ENCODE measurements at regions not wholly inside any gene's neighbourhood (a gene's known extent, or its start where the extent isn't known, plus 50 kb on each side); places are given as distances from the start of the nearest gene placed in this dataset.

DNA sequence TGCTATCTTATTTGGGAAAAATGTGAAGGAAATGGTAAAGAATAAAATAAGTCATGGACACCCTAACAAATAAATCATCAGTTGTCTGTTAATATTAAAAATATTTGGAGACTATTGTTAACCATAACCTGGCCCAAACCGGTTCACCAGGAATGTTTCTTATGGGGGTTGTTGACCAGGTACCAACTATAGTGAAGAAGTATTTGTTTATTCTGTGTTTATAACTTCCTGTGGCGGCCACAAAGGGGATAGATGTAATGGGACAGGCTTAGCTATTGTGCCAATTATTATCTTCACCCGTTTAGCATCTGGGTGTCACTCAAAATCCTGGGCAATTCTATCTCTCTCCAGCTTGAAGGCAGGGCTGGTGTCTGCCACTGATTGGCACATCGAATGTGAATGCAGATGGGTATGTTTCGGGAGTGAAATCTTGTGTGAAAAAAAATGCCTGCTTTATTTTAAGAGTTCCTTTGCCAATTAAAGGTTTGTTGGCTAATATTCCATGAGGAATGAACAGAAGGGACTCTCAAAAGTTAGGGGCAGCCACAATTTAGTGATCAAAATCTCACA, 500.9 kb downstream of the ARL4A start:
- H3K36me3 ChIP-seq (ENCODE audit: insufficient read depth, low read length) = no peaks in the 10 kb centered on the region
- no peaks in the 10 kb centered on the region for H3K79me2 ChIP-seq (ENCODE audit: insufficient read depth, low read length)
- H3K4me1 ChIP-seq (ENCODE audit: insufficient read depth, low read length) = no peaks in the 10 kb centered on the region
- H3K9me3 ChIP-seq (ENCODE audit: insufficient read depth, low read length, severe bottlenecking) = no peaks in the 10 kb centered on the region
- ATAC-seq (ENCODE audit: insufficient read depth, low read depth) (no peak), DNase-seq (no peak)
- H2AFZ ChIP-seq (ENCODE audit: low read depth, low read length) = no peak overlapping the region
- no peaks in the 10 kb centered on the region for H4K20me1 ChIP-seq (ENCODE audit: insufficient read depth, low read length)
- no peak overlapping the region for H3K4me2 ChIP-seq (ENCODE audit: insufficient read depth, low read length)
- TF ChIP-seq, protein P1, sequence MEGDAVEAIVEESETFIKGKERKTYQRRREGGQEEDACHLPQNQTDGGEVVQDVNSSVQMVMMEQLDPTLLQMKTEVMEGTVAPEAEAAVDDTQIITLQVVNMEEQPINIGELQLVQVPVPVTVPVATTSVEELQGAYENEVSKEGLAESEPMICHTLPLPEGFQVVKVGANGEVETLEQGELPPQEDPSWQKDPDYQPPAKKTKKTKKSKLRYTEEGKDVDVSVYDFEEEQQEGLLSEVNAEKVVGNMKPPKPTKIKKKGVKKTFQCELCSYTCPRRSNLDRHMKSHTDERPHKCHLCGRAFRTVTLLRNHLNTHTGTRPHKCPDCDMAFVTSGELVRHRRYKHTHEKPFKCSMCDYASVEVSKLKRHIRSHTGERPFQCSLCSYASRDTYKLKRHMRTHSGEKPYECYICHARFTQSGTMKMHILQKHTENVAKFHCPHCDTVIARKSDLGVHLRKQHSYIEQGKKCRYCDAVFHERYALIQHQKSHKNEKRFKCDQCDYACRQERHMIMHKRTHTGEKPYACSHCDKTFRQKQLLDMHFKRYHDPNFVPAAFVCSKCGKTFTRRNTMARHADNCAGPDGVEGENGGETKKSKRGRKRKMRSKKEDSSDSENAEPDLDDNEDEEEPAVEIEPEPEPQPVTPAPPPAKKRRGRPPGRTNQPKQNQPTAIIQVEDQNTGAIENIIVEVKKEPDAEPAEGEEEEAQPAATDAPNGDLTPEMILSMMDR (IDR thresholded peaks at IDR 0.05; ENCODE audit: borderline replicate concordance, extremely low read depth, low read length, poor library complexity, severe bottlenecking) = no peak
- no peak for TF ChIP-seq EZH2 (IDR thresholded peaks at IDR 0.05; ENCODE audit: borderline replicate concordance, low read depth, low read length, severe bottlenecking)
- no peaks in the 10 kb centered on the region for H3K27me3 ChIP-seq (ENCODE audit: insufficient read depth, low read length, poor library complexity)
- H3K27ac ChIP-seq (ENCODE audit: low read length) = no peak overlapping the region
- no peak overlapping the region for H3K9ac ChIP-seq (ENCODE audit: low read depth, low read length)
- no peak overlapping the region for H3K4me3 ChIP-seq (ENCODE audit: low read depth in 1 of 2, low read length in 2 of 2)

GRCh38 chr7:13188922-13189321, 501.5 kb downstream of the ARL4A start:
- Histone ChIP-seq H3K79me2 (ENCODE audit: insufficient read depth, low read length) (no peaks in the 10 kb centered on the region), H4K20me1 (ENCODE audit: insufficient read depth, low read length) (no peaks in the 10 kb centered on the region), H3K27ac (ENCODE audit: low read length) (no peak overlapping the region), H2AFZ (ENCODE audit: low read depth, low read length) (no peak overlapping the region), H3K27me3 (ENCODE audit: insufficient read depth, low read length, poor library complexity) (no peaks in the 10 kb centered on the region), H3K9ac (ENCODE audit: low read depth, low read length) (no peak overlapping the region), H3K4me1 (ENCODE audit: insufficient read depth, low read length) (no peaks in the 10 kb centered on the region), H3K9me3 (ENCODE audit: insufficient read depth, low read length, severe bottlenecking) (no peaks in the 10 kb centered on the region), H3K4me3 (ENCODE audit: low read depth in 1 of 2, low read length in 2 of 2) (no peak overlapping the region), H3K4me2 (ENCODE audit: insufficient read depth, low read length) (no peak overlapping the region), H3K36me3 (ENCODE audit: insufficient read depth, low read length) (no peaks in the 10 kb centered on the region)
- ATAC-seq (ENCODE audit: insufficient read depth, low read depth) (no peak), DNase-seq (no peak)
- TF ChIP-seq, protein P1 (IDR thresholded peaks at IDR 0.05; ENCODE audit: borderline replicate concordance, extremely low read depth, low read length, poor library complexity, severe bottlenecking) = no peak
- TF ChIP-seq EZH2 (IDR thresholded peaks at IDR 0.05; ENCODE audit: borderline replicate concordance, low read depth, low read length, severe bottlenecking) = no peak

GRCh38 chr7:13189668-13190067, 502.2 kb downstream of the ARL4A start:
- Histone ChIP-seq H3K9ac (ENCODE audit: low read depth, low read length) (no peak overlapping the region), H3K4me2 (ENCODE audit: insufficient read depth, low read length) (no peak overlapping the region), H3K27me3 (ENCODE audit: insufficient read depth, low read length, poor library complexity) (no peaks in the 10 kb centered on the region), H4K20me1 (ENCODE audit: insufficient read depth, low read length) (no peaks in the 10 kb centered on the region), H3K4me1 (ENCODE audit: insufficient read depth, low read length) (no peaks in the 10 kb centered on the region), H3K9me3 (ENCODE audit: insufficient read depth, low read length, severe bottlenecking) (no peaks in the 10 kb centered on the region), H3K79me2 (ENCODE audit: insufficient read depth, low read length) (no peaks in the 10 kb centered on the region), H3K4me3 (ENCODE audit: low read depth in 1 of 2, low read length in 2 of 2) (no peak overlapping the region), H3K27ac (ENCODE audit: low read length) (no peak overlapping the region), H2AFZ (ENCODE audit: low read depth, low read length) (no peak overlapping the region), H3K36me3 (ENCODE audit: insufficient read depth, low read length) (no peaks in the 10 kb centered on the region)
- DNase-seq = no peak
- TF ChIP-seq, protein P1 (IDR thresholded peaks at IDR 0.05; ENCODE audit: borderline replicate concordance, extremely low read depth, low read length, poor library complexity, severe bottlenecking) = no peak
- no peak for TF ChIP-seq EZH2 (IDR thresholded peaks at IDR 0.05; ENCODE audit: borderline replicate concordance, low read depth, low read length, severe bottlenecking)
- no peak for ATAC-seq (ENCODE audit: insufficient read depth, low read depth)

DNA sequence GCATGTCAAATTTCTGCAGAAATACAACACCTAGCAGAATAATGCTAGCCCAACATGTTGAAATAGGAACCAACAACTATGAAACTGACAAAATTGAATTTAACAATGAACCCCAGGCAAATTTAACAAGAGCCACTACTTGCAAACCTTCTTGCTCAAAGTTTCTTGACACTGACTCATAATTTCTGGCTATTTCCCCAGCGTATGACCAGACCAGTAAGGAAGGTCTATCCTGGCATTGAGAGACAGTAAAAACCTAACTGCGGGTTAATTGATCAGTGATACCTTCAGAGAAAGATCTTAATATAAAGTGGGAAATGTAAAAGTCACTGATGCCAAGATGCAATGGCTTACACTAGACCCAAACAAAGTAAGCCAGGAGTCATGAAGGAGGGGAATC, 510.1 kb downstream of the ARL4A start:
- Histone ChIP-seq H3K4me1 (ENCODE audit: insufficient read depth, low read length) (no peaks in the 10 kb centered on the region), H3K9me3 (ENCODE audit: insufficient read depth, low read length, severe bottlenecking) (no peaks in the 10 kb centered on the region), H4K20me1 (ENCODE audit: insufficient read depth, low read length) (no peaks in the 10 kb centered on the region), H3K27me3 (ENCODE audit: insufficient read depth, low read length, poor library complexity) (no peaks in the 10 kb centered on the region), H3K27ac (ENCODE audit: low read length) (no peak overlapping the region), H3K36me3 (ENCODE audit: insufficient read depth, low read length) (no peaks in the 10 kb centered on the region), H3K4me3 (ENCODE audit: low read depth in 1 of 2, low read length in 2 of 2) (no peak overlapping the region), H3K4me2 (ENCODE audit: insufficient read depth, low read length) (no peak overlapping the region), H3K9ac (ENCODE audit: low read depth, low read length) (no peak overlapping the region), H3K79me2 (ENCODE audit: insufficient read depth, low read length) (no peaks in the 10 kb centered on the region), H2AFZ (ENCODE audit: low read depth, low read length) (no peak overlapping the region)
- no peak for ATAC-seq (ENCODE audit: insufficient read depth, low read depth)
- no peak for TF ChIP-seq EZH2 (IDR thresholded peaks at IDR 0.05; ENCODE audit: borderline replicate concordance, low read depth, low read length, severe bottlenecking)
- TF ChIP-seq, protein P1 (IDR thresholded peaks at IDR 0.05; ENCODE audit: borderline replicate concordance, extremely low read depth, low read length, poor library complexity, severe bottlenecking) = no peak
- no peak for DNase-seq

Measured in DND-41 (cell line).